ENCODE measurements at regions not wholly inside any gene's neighbourhood (a gene's known extent, or its start where the extent isn't known, plus 50 kb on each side); places are given as distances from the start of the nearest gene placed in this dataset.
A peak's percentile ranks its signal among the peaks of the same experiment; 100 is the strongest.

DNA sequence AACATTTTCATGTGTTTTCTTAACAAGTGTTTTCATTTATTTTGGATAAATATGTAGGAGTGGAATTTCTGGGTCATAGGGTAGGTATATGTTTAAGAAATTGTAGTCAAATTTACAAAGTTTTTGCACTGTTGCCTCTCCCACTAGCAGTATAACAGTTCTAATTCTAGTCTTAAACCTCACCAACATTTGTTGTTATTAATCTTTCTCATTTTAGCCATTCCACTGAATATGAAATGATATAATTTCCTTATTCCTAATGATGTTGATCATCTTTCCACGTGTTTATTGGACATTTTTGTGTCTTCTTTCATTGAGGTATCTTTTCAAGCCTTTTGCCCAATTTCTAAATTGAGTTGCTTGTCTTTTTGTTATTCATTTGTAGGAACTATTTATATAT is 62.0 kb downstream of the C11orf91 start:
- CTCF ChIA-PET: interaction anchor here (0.7 kb wide), 1 partner anchor 551 kb away, joined by 4 read pairs; no protein-coding TSS in a partner anchor

GRCh38 chr11:33636104-33636503 is 64.5 kb downstream of the C11orf91 start:
- H3K4me1 ChIP-seq (ENCODE audit: control insufficient read depth, insufficient read depth, low read length): no peaks in the 10 kb centered on the region
- H3K27ac ChIP-seq (ENCODE audit: extremely low read depth, low read depth, low read length): no peak overlapping the region

More for the DNA sequence above, 62.0 kb downstream of the C11orf91 start:
- Histone ChIP-seq H3K4me3 (ENCODE audit: low read depth, low read length) (no peak overlapping the region), H3K4me1 (ENCODE audit: control insufficient read depth, insufficient read depth, low read length) (no peaks in the 10 kb centered on the region), H3K9me3 (ENCODE audit: control insufficient read depth, insufficient read depth, low read depth, low read length) (no peaks in the 10 kb centered on the region), H3K27ac (ENCODE audit: extremely low read depth, low read depth, low read length) (no peak overlapping the region), H3K36me3 (ENCODE audit: control insufficient read depth in 2 of 2, insufficient read depth in 1 of 2, low read length in 2 of 2) (no peaks in the 10 kb centered on the region)
- no peak for TF ChIP-seq ZNF843 (tag by site-specific recombination; IDR thresholded peaks at IDR 0.05)
- TF ChIP-seq ZNF184 (tag by site-specific recombination; IDR thresholded peaks at IDR 0.05): peak; percentile 91
- POLR2A ChIA-PET: no interaction called here

DNA sequence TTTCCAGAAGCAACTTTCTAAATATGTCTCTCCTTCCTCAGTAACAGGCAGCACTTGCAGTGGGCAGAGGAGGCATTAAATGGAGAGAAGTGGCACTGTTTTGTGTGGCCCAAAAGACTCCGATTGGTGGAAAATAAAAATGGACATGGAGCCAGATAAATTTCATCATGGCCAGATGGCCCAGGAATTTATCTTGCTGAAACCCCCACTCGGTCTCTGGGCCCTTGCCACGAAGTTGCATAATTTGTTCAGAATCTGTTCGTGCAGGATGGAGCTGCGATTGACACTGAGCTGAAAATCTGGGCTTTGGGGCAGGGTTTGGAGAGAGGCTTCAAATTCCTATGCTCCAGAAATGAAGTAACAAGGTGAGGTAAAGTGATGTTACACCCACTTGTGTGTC is 65.5 kb downstream of the C11orf91 start:
- H3K27ac ChIP-seq (ENCODE audit: extremely low read depth, low read depth, low read length): no peak overlapping the region
- ChIA-PET CTCF (interaction anchor here (0.7 kb wide), 1 partner anchor 108 kb away, joined by 5 read pairs; no protein-coding TSS in a partner anchor), POLR2A (no interaction called here)
- TF ChIP-seq ZNF677 (tag by site-specific recombination; IDR thresholded peaks at IDR 0.05) (no peak), ZNF169 (tag by site-specific recombination; IDR thresholded peaks at IDR 0.05) (no peak)
- no peaks in the 10 kb centered on the region for H3K36me3 ChIP-seq (ENCODE audit: control insufficient read depth in 2 of 2, insufficient read depth in 1 of 2, low read length in 2 of 2)
- no peaks in the 10 kb centered on the region for H3K4me1 ChIP-seq (ENCODE audit: control insufficient read depth, insufficient read depth, low read length)
- no peak overlapping the region for H3K4me3 ChIP-seq (ENCODE audit: low read depth, low read length)
- H3K9me3 ChIP-seq (ENCODE audit: control insufficient read depth, insufficient read depth, low read depth, low read length): no peaks in the 10 kb centered on the region

More at GRCh38 chr11:33636104-33636503, 64.5 kb downstream of the C11orf91 start:
- Histone ChIP-seq H3K4me3 (ENCODE audit: low read depth, low read length) (no peak overlapping the region), H3K9me3 (ENCODE audit: control insufficient read depth, insufficient read depth, low read depth, low read length) (no peaks in the 10 kb centered on the region), H3K36me3 (ENCODE audit: control insufficient read depth in 2 of 2, insufficient read depth in 1 of 2, low read length in 2 of 2) (no peaks in the 10 kb centered on the region)
- CTCF ChIA-PET: no interaction called here
- POLR2A ChIA-PET: no interaction called here
- TF ChIP-seq ZNF223 (tag by site-specific recombination; IDR thresholded peaks at IDR 0.05) (no peak), ZNF112 (tag by site-specific recombination; IDR thresholded peaks at IDR 0.05) (no peak), ZNF768 (tag by site-specific recombination; IDR thresholded peaks at IDR 0.05) (no peak), ZNF623 (tag by site-specific recombination; IDR thresholded peaks at IDR 0.05) (no peak), ZNF76 (tag by site-specific recombination; IDR thresholded peaks at IDR 0.05; ENCODE audit: borderline replicate concordance, low read depth) (no peak), GFI1B (tag by site-specific recombination; IDR thresholded peaks at IDR 0.05) (no peak), ZNF544 (tag by site-specific recombination; IDR thresholded peaks at IDR 0.05) (no peak), IKZF3 (tag by site-specific recombination; IDR thresholded peaks at IDR 0.05) (no peak), ZNF211 (tag by site-specific recombination; IDR thresholded peaks at IDR 0.05; ENCODE audit: low read depth) (no peak)
- TF ChIP-seq, protein P1, sequence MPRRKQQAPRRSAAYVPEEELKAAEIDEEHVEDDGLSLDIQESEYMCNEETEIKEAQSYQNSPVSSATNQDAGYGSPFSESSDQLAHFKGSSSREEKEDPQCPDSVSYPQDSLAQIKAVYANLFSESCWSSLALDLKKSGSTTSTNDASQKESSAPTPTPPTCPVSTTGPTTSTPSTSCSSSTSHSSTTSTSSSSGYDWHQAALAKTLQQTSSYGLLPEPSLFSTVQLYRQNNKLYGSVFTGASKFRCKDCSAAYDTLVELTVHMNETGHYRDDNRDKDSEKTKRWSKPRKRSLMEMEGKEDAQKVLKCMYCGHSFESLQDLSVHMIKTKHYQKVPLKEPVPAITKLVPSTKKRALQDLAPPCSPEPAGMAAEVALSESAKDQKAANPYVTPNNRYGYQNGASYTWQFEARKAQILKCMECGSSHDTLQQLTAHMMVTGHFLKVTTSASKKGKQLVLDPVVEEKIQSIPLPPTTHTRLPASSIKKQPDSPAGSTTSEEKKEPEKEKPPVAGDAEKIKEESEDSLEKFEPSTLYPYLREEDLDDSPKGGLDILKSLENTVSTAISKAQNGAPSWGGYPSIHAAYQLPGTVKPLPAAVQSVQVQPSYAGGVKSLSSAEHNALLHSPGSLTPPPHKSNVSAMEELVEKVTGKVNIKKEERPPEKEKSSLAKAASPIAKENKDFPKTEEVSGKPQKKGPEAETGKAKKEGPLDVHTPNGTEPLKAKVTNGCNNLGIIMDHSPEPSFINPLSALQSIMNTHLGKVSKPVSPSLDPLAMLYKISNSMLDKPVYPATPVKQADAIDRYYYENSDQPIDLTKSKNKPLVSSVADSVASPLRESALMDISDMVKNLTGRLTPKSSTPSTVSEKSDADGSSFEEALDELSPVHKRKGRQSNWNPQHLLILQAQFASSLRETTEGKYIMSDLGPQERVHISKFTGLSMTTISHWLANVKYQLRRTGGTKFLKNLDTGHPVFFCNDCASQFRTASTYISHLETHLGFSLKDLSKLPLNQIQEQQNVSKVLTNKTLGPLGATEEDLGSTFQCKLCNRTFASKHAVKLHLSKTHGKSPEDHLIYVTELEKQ (tag by site-specific recombination; IDR thresholded peaks at IDR 0.05; ENCODE audit: borderline replicate concordance): no peak
- TF ChIP-seq, protein P2, sequence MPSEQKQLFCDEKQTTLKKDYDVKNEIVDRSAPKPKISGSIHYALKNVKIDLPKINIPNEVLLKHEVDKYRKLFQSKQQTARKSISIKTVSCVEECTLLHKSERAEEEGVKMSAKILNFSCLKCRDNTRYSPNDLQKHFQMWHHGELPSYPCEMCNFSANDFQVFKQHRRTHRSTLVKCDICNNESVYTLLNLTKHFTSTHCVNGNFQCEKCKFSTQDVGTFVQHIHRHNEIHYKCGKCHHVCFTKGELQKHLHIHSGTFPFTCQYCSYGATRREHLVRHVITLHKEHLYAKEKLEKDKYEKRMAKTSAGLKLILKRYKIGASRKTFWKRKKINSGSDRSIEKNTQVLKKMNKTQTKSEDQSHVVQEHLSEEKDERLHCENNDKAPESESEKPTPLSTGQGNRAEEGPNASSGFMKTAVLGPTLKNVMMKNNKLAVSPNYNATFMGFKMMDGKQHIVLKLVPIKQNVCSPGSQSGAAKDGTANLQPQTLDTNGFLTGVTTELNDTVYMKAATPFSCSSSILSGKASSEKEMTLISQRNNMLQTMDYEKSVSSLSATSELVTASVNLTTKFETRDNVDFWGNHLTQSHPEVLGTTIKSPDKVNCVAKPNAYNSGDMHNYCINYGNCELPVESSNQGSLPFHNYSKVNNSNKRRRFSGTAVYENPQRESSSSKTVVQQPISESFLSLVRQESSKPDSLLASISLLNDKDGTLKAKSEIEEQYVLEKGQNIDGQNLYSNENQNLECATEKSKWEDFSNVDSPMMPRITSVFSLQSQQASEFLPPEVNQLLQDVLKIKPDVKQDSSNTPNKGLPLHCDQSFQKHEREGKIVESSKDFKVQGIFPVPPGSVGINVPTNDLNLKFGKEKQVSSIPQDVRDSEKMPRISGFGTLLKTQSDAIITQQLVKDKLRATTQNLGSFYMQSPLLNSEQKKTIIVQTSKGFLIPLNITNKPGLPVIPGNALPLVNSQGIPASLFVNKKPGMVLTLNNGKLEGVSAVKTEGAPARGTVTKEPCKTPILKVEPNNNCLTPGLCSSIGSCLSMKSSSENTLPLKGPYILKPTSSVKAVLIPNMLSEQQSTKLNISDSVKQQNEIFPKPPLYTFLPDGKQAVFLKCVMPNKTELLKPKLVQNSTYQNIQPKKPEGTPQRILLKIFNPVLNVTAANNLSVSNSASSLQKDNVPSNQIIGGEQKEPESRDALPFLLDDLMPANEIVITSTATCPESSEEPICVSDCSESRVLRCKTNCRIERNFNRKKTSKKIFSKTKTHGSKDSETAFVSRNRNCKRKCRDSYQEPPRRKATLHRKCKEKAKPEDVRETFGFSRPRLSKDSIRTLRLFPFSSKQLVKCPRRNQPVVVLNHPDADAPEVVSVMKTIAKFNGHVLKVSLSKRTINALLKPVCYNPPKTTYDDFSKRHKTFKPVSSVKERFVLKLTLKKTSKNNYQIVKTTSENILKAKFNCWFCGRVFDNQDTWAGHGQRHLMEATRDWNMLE (tag by site-specific recombination; conservative IDR thresholded peaks at IDR 0.05; ENCODE audit: low read depth): no peak

All from HEK293 (cell line).